ENCODE measurements at regions not wholly inside any gene's neighbourhood (a gene's known extent, or its start where the extent isn't known, plus 50 kb on each side); places are given as distances from the start of the nearest gene placed in this dataset.

DNA sequence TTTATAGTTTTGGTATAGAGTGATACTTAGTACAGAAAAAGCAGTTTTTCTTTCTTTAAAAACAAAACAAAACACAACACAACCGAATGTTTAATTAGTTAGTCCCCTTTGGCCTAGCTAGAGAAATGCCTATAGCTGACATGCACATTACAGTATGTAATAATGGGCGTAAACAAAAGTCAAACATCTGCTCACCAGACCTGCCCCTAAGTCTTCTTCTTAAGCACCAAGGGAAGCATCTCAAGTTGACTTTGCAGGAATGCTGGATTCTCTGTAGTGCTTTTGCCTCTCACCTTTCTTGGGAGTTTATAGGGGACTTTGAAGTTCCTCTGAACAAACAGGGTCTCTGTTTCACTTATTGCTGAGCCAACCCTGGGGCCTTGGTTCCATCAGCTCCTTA lies 143.7 kb downstream of the TM2D1 start:
- no peak for TF ChIP-seq EZH2phosphoT487 (IDR thresholded peaks at IDR 0.05; ENCODE audit: borderline replicate concordance, low read length)
- TF ChIP-seq, protein P1, sequence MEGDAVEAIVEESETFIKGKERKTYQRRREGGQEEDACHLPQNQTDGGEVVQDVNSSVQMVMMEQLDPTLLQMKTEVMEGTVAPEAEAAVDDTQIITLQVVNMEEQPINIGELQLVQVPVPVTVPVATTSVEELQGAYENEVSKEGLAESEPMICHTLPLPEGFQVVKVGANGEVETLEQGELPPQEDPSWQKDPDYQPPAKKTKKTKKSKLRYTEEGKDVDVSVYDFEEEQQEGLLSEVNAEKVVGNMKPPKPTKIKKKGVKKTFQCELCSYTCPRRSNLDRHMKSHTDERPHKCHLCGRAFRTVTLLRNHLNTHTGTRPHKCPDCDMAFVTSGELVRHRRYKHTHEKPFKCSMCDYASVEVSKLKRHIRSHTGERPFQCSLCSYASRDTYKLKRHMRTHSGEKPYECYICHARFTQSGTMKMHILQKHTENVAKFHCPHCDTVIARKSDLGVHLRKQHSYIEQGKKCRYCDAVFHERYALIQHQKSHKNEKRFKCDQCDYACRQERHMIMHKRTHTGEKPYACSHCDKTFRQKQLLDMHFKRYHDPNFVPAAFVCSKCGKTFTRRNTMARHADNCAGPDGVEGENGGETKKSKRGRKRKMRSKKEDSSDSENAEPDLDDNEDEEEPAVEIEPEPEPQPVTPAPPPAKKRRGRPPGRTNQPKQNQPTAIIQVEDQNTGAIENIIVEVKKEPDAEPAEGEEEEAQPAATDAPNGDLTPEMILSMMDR (conservative IDR thresholded peaks at IDR 0.05; ENCODE audit: low read depth, low read length), result no peak
- TF ChIP-seq EZH2 (IDR thresholded peaks at IDR 0.05; ENCODE audit: low read length, unreplicated experiment), result no peak
